ENCODE measurements at regions not wholly inside any gene's neighbourhood (a gene's known extent, or its start where the extent isn't known, plus 50 kb on each side); places are given as distances from the start of the nearest gene placed in this dataset.
"Not testable (repeated sequence)": the region's sequence is repeated elsewhere in the genome, so short reads cannot be mapped to it uniquely, and the experiment has no call there.

DNA sequence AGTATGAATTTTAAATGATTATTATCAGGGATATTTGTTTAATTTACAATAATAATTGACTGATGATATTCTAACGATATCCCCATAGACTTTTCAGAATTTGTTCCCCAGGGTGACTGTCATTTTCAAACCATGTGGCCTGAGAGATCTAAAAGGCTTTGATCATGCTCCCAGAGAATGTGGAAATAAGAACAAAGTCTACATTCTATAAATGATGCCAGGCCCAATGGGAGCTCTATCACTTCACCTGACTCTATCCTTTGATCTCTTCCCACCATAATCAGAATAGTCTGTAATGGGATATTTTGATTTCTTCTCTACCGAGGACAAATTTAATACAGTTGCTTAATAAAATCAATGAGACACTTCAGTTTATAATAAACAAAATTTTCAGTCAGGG lies 483.4 kb upstream of the IRAK1BP1 start:
- Histone ChIP-seq H3K27me3 (ENCODE audit: control insufficient read depth, insufficient read depth, low read length) (no peaks in the 10 kb centered on the region), H3K4me3 (ENCODE audit: low read depth in 2 of 2, low read length in 2 of 2) (no peak overlapping the region), H3K36me3 (ENCODE audit: control insufficient read depth, insufficient read depth, low read length) (no peaks in the 10 kb centered on the region), H3K4me1 (ENCODE audit: control insufficient read depth, insufficient read depth, low read length) (no peaks in the 10 kb centered on the region), H3K9me3 (ENCODE audit: control insufficient read depth, insufficient read depth, low read depth, low read length) (no peaks in the 10 kb centered on the region), H3K27ac (ENCODE audit: low read length) (no peak overlapping the region)
- ChIA-PET POLR2A (no interaction called here), CTCF (no interaction called here)
- TF ChIP-seq POLR2AphosphoS5 (IDR thresholded peaks at IDR 0.05; ENCODE audit: low read depth, low read length) (no peak), SIN3A (IDR thresholded peaks at IDR 0.05; ENCODE audit: borderline replicate concordance, insufficient read depth, low read depth, low read length) (no peak), REST (IDR thresholded peaks at IDR 0.05; ENCODE audit: insufficient read depth in 1 of 2, low read depth in 2 of 2, low read length in 1 of 2) (no peak), TCF7L2 (IDR thresholded peaks at IDR 0.05; ENCODE audit: low read depth, low read length) (no peak), CTCF (IDR thresholded peaks at IDR 0.05) (no peak)
- no TSS peak for BruUV-seq (replicated peaks)
- intact Hi-C loops (cut with micrococcal nuclease; ENCODE audit: unreplicated experiment) (no loop called here), in situ Hi-C loops (cut with HindIII; ENCODE audit: low pct_unique_long_range_greater_than_20kb, low sequenced_read_pairs) (no loop called here)
- no peak for ATAC-seq
- no peak for DNase-seq (ENCODE audit: low read depth, low spot score)

DNA sequence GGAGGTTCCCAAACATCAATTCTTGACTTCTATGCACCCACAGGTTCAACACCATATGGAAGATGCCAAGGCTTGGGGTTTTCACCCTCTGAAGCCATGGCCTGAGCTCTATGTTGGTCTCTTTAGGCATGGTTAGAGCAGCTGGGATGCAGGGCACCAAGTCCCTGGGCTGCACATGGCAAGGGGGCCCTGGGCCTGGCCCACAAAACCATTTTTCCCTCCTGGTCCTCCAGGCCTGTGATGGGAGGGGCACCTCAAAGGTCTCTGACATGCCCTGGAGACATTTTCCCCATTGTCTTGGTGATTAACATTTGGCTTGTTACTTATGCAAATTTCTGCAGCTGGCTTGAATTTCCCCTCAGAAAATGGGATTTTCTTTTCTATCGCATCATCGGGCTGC lies 480.5 kb upstream of the IRAK1BP1 start:
- H3K27ac ChIP-seq (ENCODE audit: low read length); POLR2A ChIA-PET; H3K4me1 ChIP-seq (ENCODE audit: control insufficient read depth, insufficient read depth, low read length); ATAC-seq; CTCF ChIA-PET; H3K36me3 ChIP-seq (ENCODE audit: control insufficient read depth, insufficient read depth, low read length); DNase-seq (ENCODE audit: low read depth, low spot score); in situ Hi-C loops (cut with HindIII; ENCODE audit: low pct_unique_long_range_greater_than_20kb, low sequenced_read_pairs); intact Hi-C loops (cut with micrococcal nuclease; ENCODE audit: unreplicated experiment); H3K27me3 ChIP-seq (ENCODE audit: control insufficient read depth, insufficient read depth, low read length); BruUV-seq (replicated peaks); H3K4me3 ChIP-seq (ENCODE audit: low read depth in 2 of 2, low read length in 2 of 2); H3K9me3 ChIP-seq (ENCODE audit: control insufficient read depth, insufficient read depth, low read depth, low read length): not testable (repeated sequence)

DNA sequence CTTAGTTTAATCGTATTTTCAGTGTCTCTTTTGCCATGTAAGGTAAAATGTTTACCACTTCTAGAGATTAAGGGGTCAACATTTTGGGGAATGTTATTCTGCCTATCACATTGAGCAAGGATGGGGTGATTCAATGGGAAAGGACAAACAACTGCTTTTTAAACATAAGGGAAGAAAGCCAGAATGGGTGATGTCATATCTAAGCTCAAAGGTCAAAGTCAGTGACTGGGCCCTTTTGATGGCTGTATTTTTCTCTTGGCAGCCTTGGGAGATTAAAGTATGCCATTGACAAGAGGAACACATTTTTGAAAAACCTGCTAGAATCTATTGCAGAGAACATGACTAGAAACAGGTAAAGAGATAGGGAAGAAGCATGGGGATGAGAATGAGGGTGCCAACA lies 477.3 kb upstream of the IRAK1BP1 start:
- no peak for TF ChIP-seq SIN3A (IDR thresholded peaks at IDR 0.05; ENCODE audit: borderline replicate concordance, insufficient read depth, low read depth, low read length)
- no peak for TF ChIP-seq REST (IDR thresholded peaks at IDR 0.05; ENCODE audit: insufficient read depth in 1 of 2, low read depth in 2 of 2, low read length in 1 of 2)
- no peak for TF ChIP-seq CTCF (IDR thresholded peaks at IDR 0.05)
- TF ChIP-seq POLR2AphosphoS5 (IDR thresholded peaks at IDR 0.05; ENCODE audit: low read depth, low read length) = no peak
- TF ChIP-seq TCF7L2 (IDR thresholded peaks at IDR 0.05; ENCODE audit: low read depth, low read length) = no peak
- ChIA-PET POLR2A (no interaction called here), CTCF (no interaction called here)
- Histone ChIP-seq H3K4me1 (ENCODE audit: control insufficient read depth, insufficient read depth, low read length) (no peaks in the 10 kb centered on the region), H3K27me3 (ENCODE audit: control insufficient read depth, insufficient read depth, low read length) (no peaks in the 10 kb centered on the region), H3K4me3 (ENCODE audit: low read depth in 2 of 2, low read length in 2 of 2) (no peak overlapping the region), H3K9me3 (ENCODE audit: control insufficient read depth, insufficient read depth, low read depth, low read length) (no peaks in the 10 kb centered on the region), H3K36me3 (ENCODE audit: control insufficient read depth, insufficient read depth, low read length) (no peaks in the 10 kb centered on the region), H3K27ac (ENCODE audit: low read length) (no peak overlapping the region)
- intact Hi-C loops (cut with micrococcal nuclease; ENCODE audit: unreplicated experiment) (no loop called here), in situ Hi-C loops (cut with HindIII; ENCODE audit: low pct_unique_long_range_greater_than_20kb, low sequenced_read_pairs) (no loop called here)
- ATAC-seq = no peak
- no peak for DNase-seq (ENCODE audit: low read depth, low spot score)
- no TSS peak for BruUV-seq (replicated peaks)

Data from Panc1 (cell line).